Sigmoid colon (tissue), 6 donors: ENCODE measurements at regions not wholly inside any gene's neighbourhood (a gene's known extent, or its start where the extent isn't known, plus 50 kb on each side); places are given as distances from the start of the nearest gene placed in this dataset.

Experiments used
- DNase-seq: peaks from one replicate; pipeline ENCODE4 v3.0.0-alpha.2; 2019
- H3K27ac ChIP-seq, 4 donors: fragments of 200-600 bp; sonication (generic); one replicate each; pipeline ENCODE4 v1.5.1; 2016 to 2019; ENCODE audit warnings: mild to moderate bottlenecking in 1 of 4
- H3K27me3 ChIP-seq, 3 donors: fragments of 200-600 bp; sonication (generic); one replicate each; pipeline ENCODE4 v1.5.1; 2019; ENCODE audit warnings: mild to moderate bottlenecking in 1 of 3
- H3K36me3 ChIP-seq, 4 donors: fragments of 200-600 bp; sonication (generic); one replicate each; pipeline ENCODE4 v1.5.1; 2016 to 2019
- H3K4me1 ChIP-seq, 4 donors: fragments of 200-600 bp; sonication (generic); one replicate each; pipeline ENCODE4 v1.5.1; 2017 to 2019
- H3K4me3 ChIP-seq, 4 donors: fragments of 200-600 bp; sonication (generic); one replicate each; pipeline ENCODE4 v1.5.1; 2017 to 2019; ENCODE audit warnings: mild to moderate bottlenecking in 2 of 4, moderate library complexity in 1 of 4
- H3K9me3 ChIP-seq, 4 donors: fragments of 200-600 bp in 3 of 4; sonication (generic) in 3 of 4; one replicate each; pipeline versions ENCODE4 v1.5.1 to v1.6.1; 2013 to 2019
- CTCF ChIP-seq, 4 experiments: fragments of 450-650 bp in 3 of 4; fragments of 200-600 bp in 1 of 4; IDR thresholded peaks; one replicate each; pipeline ENCODE4 v1.5.1; 2016 to 2019; ENCODE audit warnings: antibody characterized with exemption in 4 of 4, mild to moderate bottlenecking in 3 of 4, moderate library complexity in 2 of 4
- EP300 ChIP-seq, 4 donors: sonication (generic); formaldehyde crosslinking; IDR thresholded peaks; one replicate each; pipeline ENCODE4 v1.6.1; 2017; ENCODE audit warnings: antibody characterized with exemption in 4 of 4
- POLR2A ChIP-seq, 2 donors: fragments of 450-650 bp; IDR thresholded peaks; one replicate each; pipeline ENCODE4 v1.6.1; 2016; ENCODE audit warnings: antibody characterized with exemption in 2 of 2, mild to moderate bottlenecking in 2 of 2, moderate library complexity in 2 of 2
- POLR2AphosphoS5 ChIP-seq, 4 donors: sonication (generic); formaldehyde crosslinking; IDR thresholded peaks; one replicate each; pipeline ENCODE4 v1.6.1; 2017; ENCODE audit warnings: antibody characterized with exemption in 4 of 4
- WGBS, 2 donors: extraction: QIAGEN DNeasy Blood & Tissue Kit; methylation state at CpG; one replicate each; pipeline ENCODE4 v1.1.7; 2013; 5-methylcytosine and 5-hydroxymethylcytosine counted together
- intact Hi-C: fragments of 100-400 bp; cut with DNase I; formaldehyde crosslinking; loops from one replicate; pipeline ENCODE4 v1.15.1; 2023
- donor health status: healthy with polysubstance abuse.
- donor health status: healthy.

DNA sequence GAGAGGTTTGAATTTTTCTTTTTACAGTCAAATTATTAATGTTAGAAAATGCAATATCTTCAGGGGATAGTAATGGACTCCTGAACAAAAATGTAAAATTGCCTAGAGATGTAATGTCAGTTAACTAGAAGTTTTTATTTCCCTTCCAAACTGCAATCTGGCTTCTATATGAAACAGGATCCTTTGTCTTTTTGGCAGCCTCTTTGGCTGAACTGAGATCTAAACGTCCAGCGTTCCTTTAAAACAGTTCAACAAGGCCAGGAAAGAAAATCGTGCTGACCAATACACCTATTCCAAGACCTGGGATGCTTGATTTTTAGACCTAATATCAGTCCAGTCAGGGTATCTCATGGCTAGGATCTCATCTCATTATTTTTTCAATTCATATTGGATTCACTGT lies 245.5 kb downstream of the FIGN start:
- no peak for TF ChIP-seq POLR2A (IDR thresholded peaks at IDR 0.05)
- TF ChIP-seq EP300 (IDR thresholded peaks at IDR 0.05) = no peak
- TF ChIP-seq POLR2AphosphoS5 (IDR thresholded peaks at IDR 0.05) = no peak
- no peak for TF ChIP-seq CTCF (IDR thresholded peaks at IDR 0.05)
- WGBS, 2 donors = 68 to 77% methylated on average over 3 of the region's 3 CpGs
- intact Hi-C loops = no loop called here
- H3K4me3 ChIP-seq = no peak overlapping the region
- H3K27me3 ChIP-seq = no peaks in the 10 kb centered on the region
- H3K36me3 ChIP-seq = no peaks in the 10 kb centered on the region
- DNase-seq = no peak
- H3K9me3 ChIP-seq = no peaks in the 10 kb centered on the region
- no peaks in the 10 kb centered on the region for H3K4me1 ChIP-seq
- H3K27ac ChIP-seq = no peak overlapping the region

GRCh38 chr2:163481515-163481914 lies 254.3 kb downstream of the FIGN start:
- Histone ChIP-seq H3K27ac (no peak overlapping the region), H3K9me3 (no peaks in the 10 kb centered on the region), H3K4me1 (no peaks in the 10 kb centered on the region), H3K36me3 (no peaks in the 10 kb centered on the region), H3K4me3 (no peak overlapping the region), H3K27me3 (no peaks in the 10 kb centered on the region)
- TF ChIP-seq POLR2AphosphoS5 (IDR thresholded peaks at IDR 0.05) = no peak
- no peak for DNase-seq
- intact Hi-C loops = no loop called here

DNA sequence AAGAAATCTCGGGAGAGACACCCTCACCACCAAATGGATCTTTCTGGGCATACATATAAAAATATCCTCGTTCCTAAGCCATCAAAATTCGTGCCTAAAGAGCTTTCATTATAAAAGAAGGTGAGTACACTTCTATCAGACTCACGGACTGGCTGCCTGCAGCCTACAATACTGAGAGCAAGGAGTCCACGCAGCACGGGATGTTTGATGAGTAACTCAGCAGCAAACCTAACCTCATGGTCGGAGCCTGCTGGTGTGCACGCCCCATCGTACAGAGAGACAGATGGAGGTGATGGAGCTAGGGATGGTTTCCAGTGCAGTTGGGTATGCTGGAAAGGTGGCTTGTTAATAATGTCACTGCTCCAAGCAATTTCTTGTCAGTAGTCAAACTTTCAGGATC lies 256.2 kb downstream of the FIGN start:
- WGBS, 2 donors = 75 to 84% methylated on average over 9 of the region's 9 CpGs
- no peaks in the 10 kb centered on the region for H3K9me3 ChIP-seq
- intact Hi-C loops = no loop called here
- no peak for DNase-seq
- H3K27ac ChIP-seq = no peak overlapping the region
- H3K36me3 ChIP-seq = no peaks in the 10 kb centered on the region
- no peaks in the 10 kb centered on the region for H3K27me3 ChIP-seq
- no peak for TF ChIP-seq EP300 (IDR thresholded peaks at IDR 0.05)
- H3K4me1 ChIP-seq = no peaks in the 10 kb centered on the region
- no peak overlapping the region for H3K4me3 ChIP-seq

DNA sequence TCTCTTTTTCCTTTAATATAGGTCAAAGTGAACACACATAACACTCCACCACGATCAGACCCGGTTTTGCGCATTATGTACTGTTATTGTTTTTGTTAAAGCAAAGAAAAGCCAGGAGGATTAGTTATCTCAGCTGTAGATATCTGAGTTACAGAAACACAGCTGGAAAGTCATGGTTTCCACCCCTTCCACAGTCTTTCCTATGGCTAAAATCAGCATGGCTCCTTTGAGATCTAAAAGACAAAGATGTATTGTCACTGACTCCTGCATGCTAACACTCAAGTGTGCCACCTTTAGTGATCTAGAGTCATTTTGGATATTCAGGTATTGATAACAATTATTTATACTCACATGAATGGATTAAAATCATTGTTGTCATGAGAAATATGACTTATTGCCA lies 260.0 kb downstream of the FIGN start:
- 77 to 86% methylated on average over 3 of the region's 3 CpGs for WGBS, 2 donors
- Histone ChIP-seq H3K4me3 (no peak overlapping the region), H3K36me3 (no peaks in the 10 kb centered on the region), H3K4me1 (no peaks in the 10 kb centered on the region), H3K27me3 (no peaks in the 10 kb centered on the region), H3K9me3 (no peaks in the 10 kb centered on the region), H3K27ac (no peak overlapping the region)
- no peak for DNase-seq
- intact Hi-C loops = no loop called here
- no peak for TF ChIP-seq POLR2A (IDR thresholded peaks at IDR 0.05)
- TF ChIP-seq POLR2AphosphoS5 (IDR thresholded peaks at IDR 0.05) = no peak
- TF ChIP-seq EP300 (IDR thresholded peaks at IDR 0.05) = no peak
- TF ChIP-seq CTCF (IDR thresholded peaks at IDR 0.05) = no peak

DNA sequence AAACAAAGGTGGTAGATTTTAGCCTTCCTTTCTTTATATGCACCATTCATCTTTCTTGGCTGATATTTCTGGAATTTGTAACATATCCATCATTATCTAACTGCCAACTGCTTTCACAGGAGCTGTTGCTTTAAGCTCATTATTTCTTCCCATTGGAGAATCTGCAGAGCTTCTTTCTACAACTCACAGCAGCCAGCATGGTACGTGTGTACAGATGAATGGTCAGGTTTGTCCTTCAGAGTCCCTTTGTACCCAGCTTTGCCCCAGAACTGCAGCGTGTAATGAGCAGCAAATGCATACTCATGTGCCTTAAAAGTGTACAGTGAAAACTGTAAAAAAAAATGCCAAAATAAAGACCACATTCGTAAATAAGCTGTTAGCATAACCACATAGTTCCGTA lies 260.9 kb downstream of the FIGN start:
- intact Hi-C loops = no loop called here
- 52 to 73% methylated on average over 4 of the region's 4 CpGs for WGBS, 2 donors
- no peak for DNase-seq
- Histone ChIP-seq H3K4me3 (no peak overlapping the region), H3K27ac (no peak overlapping the region), H3K9me3 (no peaks in the 10 kb centered on the region), H3K27me3 (no peaks in the 10 kb centered on the region), H3K36me3 (no peaks in the 10 kb centered on the region), H3K4me1 (no peaks in the 10 kb centered on the region)
- TF ChIP-seq EP300 (IDR thresholded peaks at IDR 0.05) = no peak
- TF ChIP-seq POLR2A (IDR thresholded peaks at IDR 0.05) = no peak
- no peak for TF ChIP-seq POLR2AphosphoS5 (IDR thresholded peaks at IDR 0.05)
- TF ChIP-seq CTCF (IDR thresholded peaks at IDR 0.05) = no peak

GRCh38 chr2:163474319-163474744 lies 261.5 kb downstream of the FIGN start:
- no peak overlapping the region for H3K4me3 ChIP-seq
- no peak for TF ChIP-seq POLR2AphosphoS5 (IDR thresholded peaks at IDR 0.05)
- no peak for TF ChIP-seq CTCF (IDR thresholded peaks at IDR 0.05)
- no peak for TF ChIP-seq EP300 (IDR thresholded peaks at IDR 0.05)
- TF ChIP-seq POLR2A (IDR thresholded peaks at IDR 0.05) = no peak
- H3K27me3 ChIP-seq = no peaks in the 10 kb centered on the region
- DNase-seq = no peak
- H3K27ac ChIP-seq = no peak overlapping the region
- intact Hi-C loops = no loop called here
- H3K9me3 ChIP-seq = no peaks in the 10 kb centered on the region
- 74 to 82% methylated on average over 4 of the region's 4 CpGs for WGBS, 2 donors
- H3K36me3 ChIP-seq = no peaks in the 10 kb centered on the region
- H3K4me1 ChIP-seq = no peaks in the 10 kb centered on the region
